ENCODE measurements at regions not wholly inside any gene's neighbourhood (a gene's known extent, or its start where the extent isn't known, plus 50 kb on each side); places are given as distances from the start of the nearest gene placed in this dataset.

DNA sequence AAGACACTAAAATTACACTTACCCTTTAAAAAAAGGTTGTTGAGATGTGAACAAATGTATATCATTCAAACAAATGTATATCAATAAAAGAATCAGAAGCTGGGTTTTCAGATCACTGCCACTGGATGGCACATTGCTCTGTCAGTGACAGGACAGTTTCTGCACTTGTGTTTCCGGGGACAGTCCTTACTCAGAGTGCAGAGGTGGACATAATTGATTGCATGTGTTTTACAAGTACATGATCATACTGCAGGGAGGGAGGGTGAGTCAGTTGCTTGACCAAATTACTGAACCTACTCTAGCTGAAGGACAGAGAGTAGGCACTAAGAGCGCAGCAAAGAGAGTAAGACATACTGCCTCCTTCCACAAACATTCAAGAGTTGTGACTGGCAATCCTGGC is 302.3 kb downstream of the TENT5A start:
- TF ChIP-seq, protein P1, sequence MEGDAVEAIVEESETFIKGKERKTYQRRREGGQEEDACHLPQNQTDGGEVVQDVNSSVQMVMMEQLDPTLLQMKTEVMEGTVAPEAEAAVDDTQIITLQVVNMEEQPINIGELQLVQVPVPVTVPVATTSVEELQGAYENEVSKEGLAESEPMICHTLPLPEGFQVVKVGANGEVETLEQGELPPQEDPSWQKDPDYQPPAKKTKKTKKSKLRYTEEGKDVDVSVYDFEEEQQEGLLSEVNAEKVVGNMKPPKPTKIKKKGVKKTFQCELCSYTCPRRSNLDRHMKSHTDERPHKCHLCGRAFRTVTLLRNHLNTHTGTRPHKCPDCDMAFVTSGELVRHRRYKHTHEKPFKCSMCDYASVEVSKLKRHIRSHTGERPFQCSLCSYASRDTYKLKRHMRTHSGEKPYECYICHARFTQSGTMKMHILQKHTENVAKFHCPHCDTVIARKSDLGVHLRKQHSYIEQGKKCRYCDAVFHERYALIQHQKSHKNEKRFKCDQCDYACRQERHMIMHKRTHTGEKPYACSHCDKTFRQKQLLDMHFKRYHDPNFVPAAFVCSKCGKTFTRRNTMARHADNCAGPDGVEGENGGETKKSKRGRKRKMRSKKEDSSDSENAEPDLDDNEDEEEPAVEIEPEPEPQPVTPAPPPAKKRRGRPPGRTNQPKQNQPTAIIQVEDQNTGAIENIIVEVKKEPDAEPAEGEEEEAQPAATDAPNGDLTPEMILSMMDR (IDR thresholded peaks at IDR 0.05; ENCODE audit: extremely low read depth, missing control alignments) = no peak
- DNase-seq (ENCODE audit: low spot score) = no peak

- TF ChIP-seq, protein P1 (IDR thresholded peaks at IDR 0.05; ENCODE audit: extremely low read depth, missing control alignments) = no peak
- DNase-seq (ENCODE audit: low spot score) = no peak
Measured at GRCh38 chr6:81446509-81446908, 306.0 kb downstream of the TENT5A start.

DNA sequence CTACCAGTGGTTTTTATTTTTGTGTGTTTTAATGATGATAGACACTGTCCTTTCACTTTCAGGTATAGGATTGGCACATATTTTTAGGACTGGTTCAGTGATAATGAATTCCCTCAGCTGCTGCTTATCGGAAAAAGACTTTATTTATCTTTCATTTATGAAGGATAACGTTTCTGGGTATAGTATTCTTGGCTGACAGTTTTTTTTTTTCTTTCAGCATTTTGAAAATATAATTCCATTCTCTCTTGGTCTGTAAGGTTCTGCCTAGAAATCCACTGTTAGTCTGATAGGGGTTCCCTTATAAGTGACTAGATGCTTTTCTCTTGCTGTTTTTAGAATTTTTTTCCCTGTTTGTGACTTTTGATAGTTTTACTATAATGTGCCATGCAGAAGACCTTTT is 313.1 kb downstream of the TENT5A start:
- TF ChIP-seq, protein P1 (IDR thresholded peaks at IDR 0.05; ENCODE audit: extremely low read depth, missing control alignments) = no peak

GRCh38 chr6:81436990-81437389 is 315.5 kb downstream of the TENT5A start:
- TF ChIP-seq, protein P1 (IDR thresholded peaks at IDR 0.05; ENCODE audit: extremely low read depth, missing control alignments) = no peak
- DNase-seq (ENCODE audit: low spot score) = no peak

More for the DNA sequence above, 313.1 kb downstream of the TENT5A start:
- no peak for DNase-seq (ENCODE audit: low spot score)

GRCh38 chr6:81413306-81413705 is 339.2 kb downstream of the TENT5A start:
- TF ChIP-seq, protein P1 (IDR thresholded peaks at IDR 0.05; ENCODE audit: extremely low read depth, missing control alignments) = no peak
- DNase-seq (ENCODE audit: low spot score) = no peak

GRCh38 chr6:81401970-81402690 is 350.4 kb downstream of the TENT5A start:
- TF ChIP-seq, protein P1 (IDR thresholded peaks at IDR 0.05; ENCODE audit: extremely low read depth, missing control alignments) = no peak
- no peak for DNase-seq (ENCODE audit: low spot score)

DNA sequence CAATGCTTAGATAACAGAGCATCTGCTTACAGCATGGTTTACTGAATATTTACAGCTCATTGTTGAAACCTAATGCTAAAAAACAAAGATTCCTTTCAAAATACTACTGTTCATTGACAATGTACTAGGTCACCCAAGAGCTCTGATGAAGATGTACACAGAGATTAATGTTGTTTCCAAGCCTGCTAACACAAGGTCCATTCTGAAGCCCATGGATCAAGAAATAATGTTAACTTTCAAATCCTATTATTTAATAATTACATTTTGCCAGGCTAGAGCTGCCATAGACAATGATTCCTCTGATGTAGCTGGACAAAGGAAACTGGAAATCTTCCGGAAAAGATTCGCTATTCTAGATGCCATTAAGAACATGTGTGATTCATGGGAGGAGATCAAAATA is 355.6 kb downstream of the TENT5A start:
- TF ChIP-seq, protein P1 (IDR thresholded peaks at IDR 0.05; ENCODE audit: extremely low read depth, missing control alignments) = no peak
- no peak for DNase-seq (ENCODE audit: low spot score)

Data from GM20000 (cell line).